ENCODE measurements at regions not wholly inside any gene's neighbourhood (a gene's known extent, or its start where the extent isn't known, plus 50 kb on each side); places are given as distances from the start of the nearest gene placed in this dataset.

GRCh38 chr9:107861075-107861474 is 371.5 kb upstream of the KLF4 start:
- no peak for TF ChIP-seq CTCF (IDR thresholded peaks at IDR 0.05; ENCODE audit: borderline replicate concordance, insufficient read depth, low read depth, low read length)
- H3K4me3 ChIP-seq (ENCODE audit: low read depth, low read length) = no peak overlapping the region

- no peak overlapping the region for H3K4me3 ChIP-seq (ENCODE audit: low read depth, low read length)
- TF ChIP-seq CTCF (IDR thresholded peaks at IDR 0.05; ENCODE audit: borderline replicate concordance, insufficient read depth, low read depth, low read length) = no peak
These were observed 368.7 kb upstream of the KLF4 start for GRCh38 chr9:107858260-107858659.

GRCh38 chr9:107856633-107857032 is 367.1 kb upstream of the KLF4 start:
- TF ChIP-seq CTCF (IDR thresholded peaks at IDR 0.05; ENCODE audit: borderline replicate concordance, insufficient read depth, low read depth, low read length) = no peak
- H3K4me3 ChIP-seq (ENCODE audit: low read depth, low read length) = no peak overlapping the region

GRCh38 chr9:107855164-107855563 is 365.6 kb upstream of the KLF4 start:
- TF ChIP-seq CTCF (IDR thresholded peaks at IDR 0.05; ENCODE audit: borderline replicate concordance, insufficient read depth, low read depth, low read length) = no peak
- H3K4me3 ChIP-seq (ENCODE audit: low read depth, low read length) = no peak overlapping the region

- H3K4me3 ChIP-seq (ENCODE audit: low read depth, low read length) = no peak overlapping the region
- no peak for TF ChIP-seq CTCF (IDR thresholded peaks at IDR 0.05; ENCODE audit: borderline replicate concordance, insufficient read depth, low read depth, low read length)
These were observed 363.9 kb upstream of the KLF4 start for GRCh38 chr9:107853461-107853860.

- H3K4me3 ChIP-seq (ENCODE audit: low read depth, low read length) = no peak overlapping the region
- TF ChIP-seq CTCF (IDR thresholded peaks at IDR 0.05; ENCODE audit: borderline replicate concordance, insufficient read depth, low read depth, low read length) = no peak
These were observed 363.3 kb upstream of the KLF4 start for GRCh38 chr9:107852891-107853290.

- no peak overlapping the region for H3K4me3 ChIP-seq (ENCODE audit: low read depth, low read length)
- no peak for TF ChIP-seq CTCF (IDR thresholded peaks at IDR 0.05; ENCODE audit: borderline replicate concordance, insufficient read depth, low read depth, low read length)
These were observed 361.1 kb upstream of the KLF4 start for GRCh38 chr9:107850653-107851052.

Measured in GM12875 (cell line).